Pancreas (tissue), 10 donors: ENCODE measurements at regions not wholly inside any gene's neighbourhood (a gene's known extent, or its start where the extent isn't known, plus 50 kb on each side); places are given as distances from the start of the nearest gene placed in this dataset.
"Not testable (repeated sequence)": the region's sequence is repeated elsewhere in the genome, so short reads cannot be mapped to it uniquely, and the experiment has no call there.

Source experiments
- ATAC-seq, 4 donors: fragments of 200-7000 bp; cut with Tn5 transposase; one replicate each; pipeline versions ENCODE4 v1.8.0 to v1.9.1; 2020; ENCODE audit warnings: mild to moderate bottlenecking in 4 of 4, moderate library complexity in 4 of 4
- DNase-seq, 6 donors: peaks; one replicate each; pipeline ENCODE4 v3.0.0-alpha.2; 2020
- FAIRE-seq: peaks from 2 replicates; lab custom pipeline; 2012; peaks lifted over from hg19 to GRCh38; lab: Jason Lieb, UNC
- H3K27ac ChIP-seq, 4 donors: fragments of 200-600 bp; sonication (generic); 1 replicate in 3 of 4; 2 replicates in 1 of 4; pipeline versions ENCODE4 v1.5.0 to v1.8.0; 2020
- H3K27me3 ChIP-seq, 4 donors: fragments of 200-600 bp; one replicate each; pipeline ENCODE4 v1.8.0; 2021
- H3K36me3 ChIP-seq, 3 donors: fragments of 200-600 bp; sonication (generic) in 1 of 3; one replicate each; pipeline versions ENCODE4 v1.5.0 to v1.8.0; 2020 to 2021
- H3K4me1 ChIP-seq, 3 donors: fragments of 200-600 bp; one replicate each; pipeline ENCODE4 v1.8.0; 2021
- H3K4me3 ChIP-seq, 4 donors: fragments of 200-600 bp; sonication (generic) in 2 of 4; one replicate each; pipeline versions ENCODE4 v1.5.0 to v1.8.0; 2020 to 2021
- H3K9me3 ChIP-seq, 4 donors: fragments of 200-600 bp; one replicate each; pipeline ENCODE4 v1.8.0; 2021
- WGBS, 2 donors: extraction: QIAGEN DNeasy Blood & Tissue Kit; methylation state at CpG; one replicate each; pipeline ENCODE4 v1.1.7; 2013; 5-methylcytosine and 5-hydroxymethylcytosine counted together
- intact Hi-C, 3 donors: fragments of 100-400 bp; cut with DNase I; formaldehyde crosslinking; loops; one replicate each; pipeline versions ENCODE4 v1.11.1 to v1.14.2; 2022
- donor health status: healthy with polysubstance abuse.
- donor health status: DM: no; HTN: no; CAD: no; lungs with moderate emphysema.
- donor health status: DM: no; HTN: no; CAD: no.
- donor health status: control.
- donor health status: control.
- donor health status: Bipolar disorder and iron deficiency.
- donor health status: DM: yes; HTN: yes; CAD: no.
- donor health status: DM: no; HTN: no; CAD: no.
- donor health status: DM: no; HTN: no; CAD: no.
- donor health status: DM: yes; HTN: yes; CAD: no.

DNA sequence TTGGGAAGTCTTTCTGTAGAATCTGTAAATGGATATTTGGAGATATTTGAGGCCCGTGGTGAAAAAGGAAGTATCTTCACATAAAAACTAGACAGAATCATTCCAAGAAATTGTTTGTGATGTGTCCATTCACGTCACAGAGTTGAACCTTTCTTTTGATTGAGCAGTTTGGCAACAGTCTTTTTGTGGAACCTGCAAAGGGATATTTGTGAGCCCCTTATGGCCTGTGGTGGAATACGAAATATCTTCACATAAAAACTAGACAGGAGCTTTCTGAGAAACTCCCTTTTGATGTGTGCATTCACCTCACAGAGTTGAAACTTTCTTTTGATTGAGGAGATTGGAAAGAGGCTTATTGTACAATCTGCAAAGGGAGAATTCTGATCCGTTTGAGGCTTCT is 2980.4 kb downstream of the TUBA3C start:
- H3K4me1 ChIP-seq, H3K36me3 ChIP-seq, intact Hi-C loops, H3K27me3 ChIP-seq, ATAC-seq, H3K9me3 ChIP-seq, FAIRE-seq, H3K27ac ChIP-seq, DNase-seq, H3K4me3 ChIP-seq: not testable (repeated sequence)
- 33 to 35% methylated on average over 4 of the region's 4 CpGs for WGBS, 2 donors

DNA sequence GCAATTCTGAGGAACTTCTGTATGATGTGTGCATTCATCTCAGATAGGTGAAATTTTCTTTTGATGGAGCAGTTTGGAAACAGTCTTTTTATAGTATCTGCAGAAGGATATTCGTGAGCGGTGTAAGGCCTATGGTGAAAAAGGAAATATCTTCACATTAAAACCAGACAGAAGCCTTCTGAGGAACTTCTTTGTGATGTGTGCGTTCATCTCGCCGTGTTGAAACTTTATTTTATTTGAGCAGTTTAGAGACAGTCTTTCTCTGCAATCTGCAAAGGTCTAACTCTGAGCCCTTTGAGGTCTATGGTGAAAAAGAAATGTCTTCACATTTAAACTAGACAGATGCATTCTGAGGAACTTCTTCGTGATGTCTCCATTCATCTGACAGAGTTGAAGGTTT is 3021.0 kb downstream of the TUBA3C start:
- intact Hi-C loops, H3K4me3 ChIP-seq, H3K27ac ChIP-seq, H3K36me3 ChIP-seq, ATAC-seq, H3K27me3 ChIP-seq, H3K9me3 ChIP-seq, DNase-seq, H3K4me1 ChIP-seq, FAIRE-seq: not testable (repeated sequence)
- 39 to 44% methylated on average over 5 of the region's 6 CpGs for WGBS, 2 donors

DNA sequence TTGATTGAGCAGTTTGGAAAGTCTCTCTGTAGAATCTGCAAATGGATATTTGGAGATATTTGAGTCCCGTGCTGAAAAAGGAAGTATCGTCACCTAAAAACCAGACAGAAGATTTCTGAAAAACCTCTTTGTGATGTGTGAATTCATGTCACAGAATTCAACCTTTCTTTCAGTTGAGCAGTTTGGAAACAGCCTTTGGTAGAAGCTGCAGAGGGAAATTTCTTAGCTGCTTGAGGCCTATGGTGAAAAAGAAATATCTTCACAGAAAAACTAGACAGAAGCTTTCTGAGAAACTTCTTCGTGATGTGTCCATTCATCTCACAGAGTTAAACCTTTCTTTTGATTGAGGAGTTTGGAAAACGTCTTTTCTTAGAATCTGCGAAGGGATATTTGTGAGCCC is 3022.7 kb downstream of the TUBA3C start:
- H3K9me3 ChIP-seq, H3K4me1 ChIP-seq, ATAC-seq, intact Hi-C loops, H3K27me3 ChIP-seq, DNase-seq, H3K27ac ChIP-seq, FAIRE-seq, H3K4me3 ChIP-seq, H3K36me3 ChIP-seq: not testable (repeated sequence)
- 45% methylated on average over 2 of the region's 5 CpGs; no CpG with 5 or more reads in 1 of the 2 donors for WGBS, 2 donors

DNA sequence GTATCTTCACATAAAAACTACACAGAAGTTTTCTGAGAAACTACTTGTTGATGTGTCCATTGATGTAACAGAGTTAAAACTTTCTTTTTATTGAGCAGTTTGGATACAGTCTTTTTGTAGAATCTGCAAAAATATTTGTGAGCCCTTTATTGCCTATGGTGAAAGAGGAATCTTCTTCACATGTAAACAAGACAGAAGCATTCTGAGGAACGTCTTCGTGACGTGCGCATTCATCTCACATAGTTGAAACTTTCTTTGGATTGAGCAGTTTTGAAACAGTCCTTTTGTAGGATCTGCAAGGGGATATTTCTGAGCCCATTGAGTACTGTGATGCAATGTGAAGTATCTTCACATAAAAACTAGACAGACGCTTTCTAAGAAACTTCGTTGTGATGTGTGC is 3023.6 kb downstream of the TUBA3C start:
- peak in 2 of 6 donors; percentile 21 to 24 for DNase-seq
- FAIRE-seq, H3K36me3 ChIP-seq, H3K9me3 ChIP-seq, H3K27me3 ChIP-seq, ATAC-seq, H3K4me1 ChIP-seq, H3K27ac ChIP-seq, intact Hi-C loops, H3K4me3 ChIP-seq: not testable (repeated sequence)
- 29 to 36% methylated on average over 4 to 5 of the region's 6 CpGs for WGBS, 2 donors

DNA sequence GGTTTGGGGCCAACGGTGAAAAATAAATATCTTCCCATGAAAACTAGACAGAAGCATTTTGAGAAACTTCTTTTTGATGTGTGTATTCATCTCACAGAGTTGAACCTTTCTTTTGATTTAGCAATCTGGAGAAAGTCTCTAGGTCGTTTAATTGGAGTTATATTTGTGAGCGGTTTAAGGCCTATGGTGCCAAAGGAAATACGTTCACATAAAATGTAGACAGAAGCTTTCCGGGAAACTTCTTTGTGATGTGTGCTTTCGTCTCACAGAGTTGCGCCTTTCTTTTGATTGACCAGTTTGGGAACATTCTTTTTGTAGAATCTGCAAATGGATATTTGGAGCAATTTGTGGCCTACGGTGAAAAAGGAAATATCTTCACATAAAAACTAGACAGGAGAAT is 3028.8 kb downstream of the TUBA3C start:
- DNase-seq, intact Hi-C loops, FAIRE-seq, H3K27ac ChIP-seq, H3K27me3 ChIP-seq, ATAC-seq, H3K4me3 ChIP-seq, H3K36me3 ChIP-seq, H3K4me1 ChIP-seq, H3K9me3 ChIP-seq: not testable (repeated sequence)
- WGBS, 2 donors: 62 to 68% methylated on average over 7 of the region's 8 CpGs

DNA sequence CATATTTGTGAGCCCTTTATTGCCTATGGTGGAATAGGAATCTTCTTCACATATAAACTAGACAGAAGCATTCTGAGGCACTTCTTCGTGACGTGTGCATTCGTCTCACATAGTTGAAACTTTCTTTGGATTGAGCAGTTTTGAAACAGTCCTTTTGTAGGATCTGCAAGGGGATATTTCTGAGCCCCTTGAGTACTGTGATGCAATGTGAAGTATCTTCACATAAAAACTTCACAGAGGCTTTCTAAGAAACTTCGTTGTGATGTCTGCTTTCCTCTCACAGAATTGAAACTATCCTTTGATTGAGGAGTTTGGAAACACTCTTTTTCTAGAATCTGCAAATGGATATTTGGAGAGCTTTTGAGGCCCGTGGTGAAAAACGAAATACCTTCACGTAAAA is 3030.3 kb downstream of the TUBA3C start:
- intact Hi-C loops, H3K36me3 ChIP-seq, H3K9me3 ChIP-seq, DNase-seq, H3K27me3 ChIP-seq, ATAC-seq, H3K27ac ChIP-seq, FAIRE-seq, H3K4me3 ChIP-seq, H3K4me1 ChIP-seq: not testable (repeated sequence)
- WGBS, 2 donors: 32 to 56% methylated on average over 5 of the region's 7 CpGs

DNA sequence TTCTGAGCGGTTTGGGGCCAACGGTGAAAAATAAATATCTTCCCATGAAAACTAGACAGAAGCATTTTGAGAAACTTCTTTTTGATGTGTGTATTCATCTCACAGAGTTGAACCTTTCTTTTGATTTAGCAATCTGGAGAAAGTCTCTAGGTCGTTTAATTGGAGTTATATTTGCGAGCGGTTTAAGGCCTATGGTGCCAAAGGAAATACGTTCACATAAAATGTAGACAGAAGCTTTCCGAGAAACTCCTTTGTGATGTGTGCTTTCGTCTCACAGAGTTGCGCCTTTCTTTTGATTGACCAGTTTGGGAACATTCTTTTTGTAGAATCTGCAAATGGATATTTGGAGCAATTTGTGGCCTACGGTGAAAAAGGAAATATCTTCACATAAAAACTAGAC is 3032.2 kb downstream of the TUBA3C start:
- H3K36me3 ChIP-seq, H3K27ac ChIP-seq, ATAC-seq, H3K4me3 ChIP-seq, H3K4me1 ChIP-seq, H3K27me3 ChIP-seq, intact Hi-C loops, FAIRE-seq, H3K9me3 ChIP-seq, DNase-seq: not testable (repeated sequence)
- WGBS, 2 donors: 54 to 67% methylated on average over 7 of the region's 10 CpGs

DNA sequence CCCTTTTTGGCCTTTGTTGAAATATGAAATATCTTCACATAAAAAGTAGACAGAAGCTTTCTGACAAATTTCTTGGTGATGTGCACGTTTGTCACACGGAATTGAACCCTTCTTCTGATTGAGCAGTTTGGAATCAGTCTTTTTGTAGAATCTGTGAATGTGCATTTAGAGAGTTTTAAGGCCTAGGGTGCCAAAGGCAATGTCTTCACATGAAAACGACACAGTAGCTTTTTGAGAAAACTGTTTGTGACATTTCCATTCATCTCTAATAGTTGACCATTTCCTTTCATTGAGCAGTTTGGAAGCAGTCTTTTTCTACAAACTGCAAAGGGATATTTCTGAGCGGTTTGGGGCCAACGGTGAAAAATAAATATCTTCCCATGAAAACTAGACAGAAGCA is 3036.0 kb downstream of the TUBA3C start:
- ATAC-seq, H3K4me3 ChIP-seq, intact Hi-C loops, H3K27me3 ChIP-seq, H3K9me3 ChIP-seq, H3K36me3 ChIP-seq, FAIRE-seq, DNase-seq, H3K27ac ChIP-seq, H3K4me1 ChIP-seq: not testable (repeated sequence)
- WGBS, 2 donors: 15 to 45% methylated on average over 1 to 3 of the region's 5 CpGs

DNA sequence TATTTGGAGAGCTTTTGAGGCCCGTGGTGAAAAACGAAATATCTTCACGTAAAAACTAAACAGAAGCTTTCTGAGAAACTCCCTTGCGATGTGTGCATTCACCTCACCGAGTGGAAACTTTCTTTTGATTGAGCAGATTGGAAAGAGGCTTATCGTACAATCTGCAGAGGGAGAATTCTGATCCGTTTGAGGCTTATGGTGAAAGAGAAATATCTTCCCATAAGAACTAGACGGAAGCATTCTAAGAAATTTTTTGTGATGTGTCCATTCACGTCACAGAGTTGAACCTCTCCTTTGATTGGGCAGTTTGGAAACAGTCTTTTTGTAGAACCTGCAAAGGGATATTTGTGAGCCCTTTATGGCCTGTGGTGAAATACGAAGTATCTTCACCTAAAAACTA is 3040.3 kb downstream of the TUBA3C start:
- FAIRE-seq, ATAC-seq, H3K9me3 ChIP-seq, H3K27me3 ChIP-seq, H3K4me1 ChIP-seq, H3K27ac ChIP-seq, H3K4me3 ChIP-seq, intact Hi-C loops, H3K36me3 ChIP-seq: not testable (repeated sequence)
- DNase-seq: peak in 1 of 6 donors; percentile 9
- WGBS, 2 donors: 36 to 46% methylated on average over 6 to 8 of the region's 10 CpGs

DNA sequence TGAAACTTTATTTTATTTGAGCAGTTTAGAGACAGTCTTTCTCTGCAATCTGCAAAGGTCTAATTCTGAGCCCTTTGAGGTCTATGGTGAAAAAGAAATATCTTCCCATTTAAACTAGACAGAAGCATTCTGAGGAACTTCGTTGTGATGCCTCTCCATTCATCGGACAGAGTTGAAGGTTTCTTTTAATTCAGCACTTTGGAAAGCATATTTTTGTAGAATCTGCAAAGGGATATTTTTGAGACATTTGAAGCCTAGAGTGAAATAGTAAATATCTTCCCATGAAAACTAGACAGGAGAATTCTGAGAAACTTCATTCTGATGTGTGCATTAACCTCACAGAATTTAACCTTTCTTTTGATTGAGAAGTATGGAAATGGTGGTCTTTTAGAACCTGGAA is 3044.8 kb downstream of the TUBA3C start:
- FAIRE-seq, H3K9me3 ChIP-seq, DNase-seq, ATAC-seq, H3K4me3 ChIP-seq, intact Hi-C loops, H3K36me3 ChIP-seq, H3K27me3 ChIP-seq, H3K27ac ChIP-seq, H3K4me1 ChIP-seq: not testable (repeated sequence)
- WGBS, 2 donors: 24% methylated on average over 2 of the region's 2 CpGs

DNA sequence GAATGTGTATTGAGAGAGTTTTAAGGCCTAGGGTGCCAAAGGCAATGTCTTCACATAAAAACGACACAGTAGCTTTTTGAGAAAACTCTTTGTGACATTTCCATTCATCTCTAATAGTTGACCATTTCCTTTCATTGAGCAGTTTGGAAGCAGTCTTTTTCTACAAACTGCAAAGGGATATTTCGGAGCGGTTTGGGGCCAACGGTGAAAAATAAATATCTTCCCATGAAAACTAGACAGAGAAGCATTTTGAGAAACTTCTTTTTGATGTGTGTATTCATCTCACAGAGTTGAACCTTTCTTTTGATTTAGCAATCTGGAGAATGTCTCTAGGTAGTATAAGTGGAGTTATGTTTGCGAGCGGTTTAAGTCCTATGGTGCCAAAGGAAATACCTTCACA is 3052.9 kb downstream of the TUBA3C start:
- FAIRE-seq, H3K36me3 ChIP-seq, H3K9me3 ChIP-seq, ATAC-seq, intact Hi-C loops, DNase-seq, H3K27ac ChIP-seq, H3K4me3 ChIP-seq, H3K27me3 ChIP-seq, H3K4me1 ChIP-seq: not testable (repeated sequence)
- WGBS, 2 donors: 74 to 76% methylated on average over 5 of the region's 6 CpGs

DNA sequence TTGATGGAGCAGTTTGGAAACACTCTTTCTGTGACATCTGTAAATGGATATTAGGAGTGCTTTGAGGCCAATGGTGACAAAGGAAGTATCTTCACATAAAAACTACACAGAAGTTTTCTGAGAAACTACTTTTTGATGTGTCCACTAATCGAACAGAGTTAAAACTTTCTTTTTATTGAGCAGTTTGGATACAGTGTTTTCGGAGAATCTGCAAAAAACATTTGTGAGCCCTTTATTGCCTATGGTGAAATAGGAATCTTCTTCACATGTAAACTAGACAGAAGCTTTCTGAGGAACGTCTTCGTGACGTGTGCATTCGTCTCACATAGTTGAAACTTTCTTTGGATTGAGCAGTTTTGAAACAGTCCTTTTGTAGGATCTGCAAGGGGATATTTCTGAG is 3068.2 kb downstream of the TUBA3C start:
- H3K9me3 ChIP-seq, DNase-seq, H3K4me1 ChIP-seq, FAIRE-seq, H3K4me3 ChIP-seq, H3K36me3 ChIP-seq, H3K27me3 ChIP-seq, H3K27ac ChIP-seq, ATAC-seq, intact Hi-C loops: not testable (repeated sequence)
- 27 to 38% methylated on average over 6 of the region's 6 CpGs for WGBS, 2 donors
